Liver (tissue), 7 donors: ENCODE measurements at regions not wholly inside any gene's neighbourhood (a gene's known extent, or its start where the extent isn't known, plus 50 kb on each side); places are given as distances from the start of the nearest gene placed in this dataset.

ENCODE experiments used
- DNase-seq: peaks from one replicate; pipeline ENCODE4 v3.0.0-alpha.2; 2017; ENCODE audit warnings: low spot score
- H3K27ac ChIP-seq, 2 donors: one replicate each; pipeline ENCODE4 v1.7.0; 2013; ENCODE audit warnings: inconsistent platforms in 2 of 2, low read length in 2 of 2, control low read depth in 1 of 2, low read depth in 1 of 2, mild to moderate bottlenecking in 1 of 2
- H3K27me3 ChIP-seq, 4 donors: one replicate each; pipeline versions ENCODE4 v1.6.1 to v1.7.0; 2013; ENCODE audit warnings: low read length in 3 of 4, inconsistent platforms in 1 of 4, mild to moderate bottlenecking in 1 of 4, moderate library complexity in 1 of 4; ENCODE audit not compliant: control insufficient read depth in 4 of 4, insufficient read depth in 4 of 4
- H3K36me3 ChIP-seq, 4 donors: one replicate each; pipeline versions ENCODE4 v1.6.1 to v1.7.0; 2013; ENCODE audit warnings: low read length in 3 of 4, mild to moderate bottlenecking in 3 of 4, low read depth in 1 of 4, moderate library complexity in 1 of 4; ENCODE audit not compliant: control insufficient read depth in 4 of 4, insufficient read depth in 3 of 4
- H3K4me1 ChIP-seq, 4 donors: one replicate each; pipeline versions ENCODE4 v1.6.1 to v1.7.0; 2013; ENCODE audit warnings: low read length in 3 of 4, mild to moderate bottlenecking in 3 of 4, moderate library complexity in 1 of 4; ENCODE audit not compliant: control insufficient read depth in 4 of 4, insufficient read depth in 4 of 4
- H3K4me3 ChIP-seq, 3 donors: one replicate each; pipeline versions ENCODE4 v1.6.1 to v1.7.0; 2013; ENCODE audit warnings: low read length in 3 of 3, control low read depth in 1 of 3, low read depth in 1 of 3, mild to moderate bottlenecking in 1 of 3
- H3K9ac ChIP-seq, 2 donors: one replicate each; pipeline ENCODE4 v1.7.0; 2013; ENCODE audit warnings: low read length in 2 of 2, mild to moderate bottlenecking in 2 of 2, moderate library complexity in 2 of 2, control low read depth in 1 of 2, low read depth in 1 of 2
- H3K9me3 ChIP-seq, 4 donors: one replicate each; pipeline versions ENCODE4 v1.6.1 to v1.7.0; 2013; ENCODE audit warnings: low read length in 3 of 4; ENCODE audit not compliant: control insufficient read depth in 4 of 4
- ATF3 ChIP-seq: IDR thresholded peaks from 2 replicates; pipeline ENCODE4 v1.6.1; 2016; ENCODE audit warnings: antibody characterized with exemption
- EGR1 ChIP-seq, 2 donors: IDR thresholded peaks; 2 replicates each; pipeline ENCODE4 v1.6.1; 2016 to 2018; ENCODE audit warnings: antibody characterized with exemption in 2 of 2, low read depth in 2 of 2
- FOXA1 ChIP-seq: IDR thresholded peaks from 2 replicates; pipeline ENCODE4 v1.6.1; 2016; ENCODE audit warnings: antibody characterized with exemption
- FOXA2 ChIP-seq: IDR thresholded peaks from 2 replicates; pipeline ENCODE4 v1.6.1; 2016; ENCODE audit warnings: antibody characterized with exemption
- GABPA ChIP-seq, 2 donors: IDR thresholded peaks in 1 of 2; conservative IDR thresholded peaks in 1 of 2; 2 replicates each; pipeline ENCODE4 v1.6.1; 2016; ENCODE audit warnings: antibody characterized with exemption in 2 of 2, mild to moderate bottlenecking in 1 of 2, moderate library complexity in 1 of 2
- HNF4A ChIP-seq, 2 donors: conservative IDR thresholded peaks; 2 replicates each; pipeline ENCODE4 v1.6.1; 2016; ENCODE audit warnings: antibody characterized with exemption in 2 of 2, mild to moderate bottlenecking in 2 of 2
- HNF4G ChIP-seq: IDR thresholded peaks from 2 replicates; pipeline ENCODE4 v1.6.1; 2016; ENCODE audit warnings: antibody characterized with exemption
- JUND ChIP-seq, 2 donors: IDR thresholded peaks; 2 replicates each; pipeline ENCODE4 v1.6.1; 2016; ENCODE audit warnings: antibody characterized with exemption in 2 of 2
- MAX ChIP-seq: IDR thresholded peaks from 2 replicates; pipeline ENCODE4 v1.6.1; 2016; ENCODE audit warnings: antibody characterized with exemption
- RAD21 ChIP-seq, 2 donors: IDR thresholded peaks; 2 replicates each; pipeline ENCODE4 v1.6.1; 2016; ENCODE audit warnings: antibody characterized with exemption in 2 of 2, mild to moderate bottlenecking in 2 of 2
- RXRA ChIP-seq, 2 donors: IDR thresholded peaks; 2 replicates each; pipeline ENCODE4 v1.6.1; 2017 to 2018; ENCODE audit warnings: antibody characterized with exemption in 2 of 2, mild to moderate bottlenecking in 1 of 2
- TAF1 ChIP-seq: conservative IDR thresholded peaks from 2 replicates; pipeline ENCODE4 v1.6.1; 2016; ENCODE audit warnings: antibody characterized with exemption, mild to moderate bottlenecking
- YY1 ChIP-seq: IDR thresholded peaks from 2 replicates; pipeline ENCODE4 v1.6.1; 2016; ENCODE audit warnings: antibody characterized with exemption, mild to moderate bottlenecking
- ZBTB33 ChIP-seq: IDR thresholded peaks from 2 replicates; pipeline ENCODE4 v1.6.1; 2016; ENCODE audit warnings: antibody characterized with exemption
- WGBS: extraction: QIAGEN DNeasy Blood & Tissue Kit; methylation state at CpG from one replicate; pipeline ENCODE4 v1.1.7; 2013; 5-methylcytosine and 5-hydroxymethylcytosine counted together
- TF ChIP-seq, protein P1 (sequence below): IDR thresholded peaks from 2 replicates; pipeline ENCODE4 v1.6.1; 2016; ENCODE audit warnings: antibody characterized with exemption, mild to moderate bottlenecking
- donor health status: healthy.
- donor health status: healthy.
- donor health status: healthy.
- donor health status: healthy.

DNA sequence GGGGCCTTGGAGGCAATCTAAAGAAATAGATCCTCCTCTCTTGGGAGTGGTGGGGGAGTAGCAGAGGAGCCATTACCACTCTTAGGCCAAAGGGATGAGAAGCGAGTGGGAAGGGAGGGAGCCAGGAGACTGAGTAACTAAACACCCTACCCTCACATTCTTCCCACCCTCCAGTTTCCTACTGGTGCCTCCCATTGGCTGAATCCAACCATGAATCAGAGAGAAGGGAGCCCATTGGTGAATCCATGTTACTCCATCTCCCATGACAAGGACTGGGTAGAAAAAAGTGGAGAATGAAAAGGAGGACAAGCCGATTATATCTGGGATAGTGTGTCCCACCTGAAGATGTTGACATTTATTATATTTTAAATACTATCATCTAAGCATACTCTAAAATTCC is 76.8 kb upstream of the LHX5 start (continued):
- no peak for TF ChIP-seq ZBTB33
- TF ChIP-seq HNF4A (conservative IDR thresholded peaks at IDR 0.05) = no peak

- H3K27me3 ChIP-seq = peaks cover 0 to 7% (median 0%) of the 10 kb centered on the region in 4 donors
- DNase-seq = no peak
- H3K27ac ChIP-seq = no peak overlapping the region
- TF ChIP-seq FOXA2 (no peak), EGR1 (IDR thresholded peaks at IDR 0.05; ENCODE audit: low read depth in 2 of 2) (no peak), MAX (no peak), HNF4G (no peak), TAF1 (no peak), GABPA (IDR thresholded peaks at IDR 0.05 in 1 of 2, conservative IDR thresholded peaks at IDR 0.05 in 1 of 2) (no peak), HNF4A (conservative IDR thresholded peaks at IDR 0.05) (no peak), YY1 (no peak), ZBTB33 (no peak)
- TF ChIP-seq, protein P1, sequence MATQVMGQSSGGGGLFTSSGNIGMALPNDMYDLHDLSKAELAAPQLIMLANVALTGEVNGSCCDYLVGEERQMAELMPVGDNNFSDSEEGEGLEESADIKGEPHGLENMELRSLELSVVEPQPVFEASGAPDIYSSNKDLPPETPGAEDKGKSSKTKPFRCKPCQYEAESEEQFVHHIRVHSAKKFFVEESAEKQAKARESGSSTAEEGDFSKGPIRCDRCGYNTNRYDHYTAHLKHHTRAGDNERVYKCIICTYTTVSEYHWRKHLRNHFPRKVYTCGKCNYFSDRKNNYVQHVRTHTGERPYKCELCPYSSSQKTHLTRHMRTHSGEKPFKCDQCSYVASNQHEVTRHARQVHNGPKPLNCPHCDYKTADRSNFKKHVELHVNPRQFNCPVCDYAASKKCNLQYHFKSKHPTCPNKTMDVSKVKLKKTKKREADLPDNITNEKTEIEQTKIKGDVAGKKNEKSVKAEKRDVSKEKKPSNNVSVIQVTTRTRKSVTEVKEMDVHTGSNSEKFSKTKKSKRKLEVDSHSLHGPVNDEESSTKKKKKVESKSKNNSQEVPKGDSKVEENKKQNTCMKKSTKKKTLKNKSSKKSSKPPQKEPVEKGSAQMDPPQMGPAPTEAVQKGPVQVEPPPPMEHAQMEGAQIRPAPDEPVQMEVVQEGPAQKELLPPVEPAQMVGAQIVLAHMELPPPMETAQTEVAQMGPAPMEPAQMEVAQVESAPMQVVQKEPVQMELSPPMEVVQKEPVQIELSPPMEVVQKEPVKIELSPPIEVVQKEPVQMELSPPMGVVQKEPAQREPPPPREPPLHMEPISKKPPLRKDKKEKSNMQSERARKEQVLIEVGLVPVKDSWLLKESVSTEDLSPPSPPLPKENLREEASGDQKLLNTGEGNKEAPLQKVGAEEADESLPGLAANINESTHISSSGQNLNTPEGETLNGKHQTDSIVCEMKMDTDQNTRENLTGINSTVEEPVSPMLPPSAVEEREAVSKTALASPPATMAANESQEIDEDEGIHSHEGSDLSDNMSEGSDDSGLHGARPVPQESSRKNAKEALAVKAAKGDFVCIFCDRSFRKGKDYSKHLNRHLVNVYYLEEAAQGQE = no peak
- no peak overlapping the region for H3K9ac ChIP-seq
- no peaks in the 10 kb centered on the region for H3K36me3 ChIP-seq
- no peak overlapping the region for H3K4me3 ChIP-seq
- peaks cover 3 to 13% (median 8%) of the 10 kb centered on the region in 4 donors for H3K9me3 ChIP-seq
- WGBS = 41% methylated on average over 18 of the region's 18 CpGs
- H3K4me1 ChIP-seq = no peaks in the 10 kb centered on the region
Observed at GRCh38 chr12:113546916-113547863, 75.5 kb upstream of the LHX5 start.

DNA sequence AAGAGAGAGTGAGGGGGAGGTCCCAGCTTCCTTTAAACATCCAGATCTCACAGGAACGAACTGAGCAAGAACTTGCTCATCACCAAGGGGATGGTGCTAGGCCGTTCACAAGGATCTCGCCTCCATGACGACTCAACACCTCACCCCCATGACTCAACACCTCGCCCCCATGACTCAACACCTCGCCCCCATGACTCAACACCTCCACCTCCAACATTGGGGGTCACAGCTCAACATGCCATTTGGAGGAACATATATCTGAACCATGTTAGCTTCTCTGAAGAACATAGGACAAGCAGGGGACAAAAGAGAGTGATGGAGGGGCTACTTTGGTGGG is 66.0 kb upstream of the LHX5 start:
- Histone ChIP-seq H3K4me1 (no peaks in the 10 kb centered on the region), H3K9me3 (peaks cover 0 to 7% (median 2%) of the 10 kb centered on the region in 4 donors), H3K4me3 (no peak overlapping the region), H3K27me3 (peaks cover 0 to 7% (median 4%) of the 10 kb centered on the region in 4 donors), H3K9ac (no peak overlapping the region), H3K27ac (no peak overlapping the region), H3K36me3 (no peaks in the 10 kb centered on the region)
- 51% methylated on average over 6 of the region's 6 CpGs for WGBS
- DNase-seq = no peak
- TF ChIP-seq, protein P1 = no peak
- TF ChIP-seq GABPA (IDR thresholded peaks at IDR 0.05 in 1 of 2, conservative IDR thresholded peaks at IDR 0.05 in 1 of 2) (no peak), MAX (no peak), HNF4A (conservative IDR thresholded peaks at IDR 0.05) (no peak), RXRA (IDR thresholded peaks at IDR 0.05) (no peak), TAF1 (no peak), JUND (IDR thresholded peaks at IDR 0.05) (no peak), RAD21 (IDR thresholded peaks at IDR 0.05) (no peak), YY1 (no peak), EGR1 (IDR thresholded peaks at IDR 0.05; ENCODE audit: low read depth in 2 of 2) (no peak), HNF4G (no peak), FOXA1 (no peak), ATF3 (no peak)
